ENCODE measurements at regions not wholly inside any gene's neighbourhood (a gene's known extent, or its start where the extent isn't known, plus 50 kb on each side); places are given as distances from the start of the nearest gene placed in this dataset.

- no peak for DNase-seq (ENCODE audit: low read depth, low spot score)
- ChIA-PET POLR2A (interaction anchor here (0.7 kb wide), 1 partner anchor 831 kb away, joined by 3 read pairs; no protein-coding TSS in a partner anchor), CTCF (no interaction called here)
- intact Hi-C loops (cut with micrococcal nuclease; ENCODE audit: unreplicated experiment) (no loop called here), in situ Hi-C loops (cut with HindIII; ENCODE audit: low pct_unique_long_range_greater_than_20kb, low sequenced_read_pairs) (no loop called here)
- Histone ChIP-seq H3K4me3 (ENCODE audit: low read depth in 2 of 2, low read length in 2 of 2) (no peak overlapping the region), H3K36me3 (ENCODE audit: control insufficient read depth, insufficient read depth, low read length) (no peaks in the 10 kb centered on the region), H3K9me3 (ENCODE audit: control insufficient read depth, insufficient read depth, low read depth, low read length) (no peaks in the 10 kb centered on the region), H3K27me3 (ENCODE audit: control insufficient read depth, insufficient read depth, low read length) (no peaks in the 10 kb centered on the region), H3K4me1 (ENCODE audit: control insufficient read depth, insufficient read depth, low read length) (no peaks in the 10 kb centered on the region), H3K27ac (ENCODE audit: low read length) (no peak overlapping the region)
- no peak for TF ChIP-seq POLR2AphosphoS5 (IDR thresholded peaks at IDR 0.05; ENCODE audit: low read depth, low read length)
- no peak for TF ChIP-seq SIN3A (IDR thresholded peaks at IDR 0.05; ENCODE audit: borderline replicate concordance, insufficient read depth, low read depth, low read length)
- TF ChIP-seq TCF7L2 (IDR thresholded peaks at IDR 0.05; ENCODE audit: low read depth, low read length) = no peak
- no peak for TF ChIP-seq CTCF (IDR thresholded peaks at IDR 0.05)
- TF ChIP-seq REST (IDR thresholded peaks at IDR 0.05; ENCODE audit: insufficient read depth in 1 of 2, low read depth in 2 of 2, low read length in 1 of 2) = no peak
- BruUV-seq (replicated peaks) = no TSS peak
- no peak for ATAC-seq
Measured at GRCh38 chr1:203567596-203567995, 59.0 kb upstream of the ATP2B4 start.

GRCh38 chr1:203569490-203570318 lies 56.9 kb upstream of the ATP2B4 start:
- no peak for ATAC-seq
- Histone ChIP-seq H3K27me3 (ENCODE audit: control insufficient read depth, insufficient read depth, low read length) (no peaks in the 10 kb centered on the region), H3K4me1 (ENCODE audit: control insufficient read depth, insufficient read depth, low read length) (no peaks in the 10 kb centered on the region), H3K27ac (ENCODE audit: low read length) (no peak overlapping the region), H3K9me3 (ENCODE audit: control insufficient read depth, insufficient read depth, low read depth, low read length) (no peaks in the 10 kb centered on the region), H3K4me3 (ENCODE audit: low read depth in 2 of 2, low read length in 2 of 2) (no peak overlapping the region), H3K36me3 (ENCODE audit: control insufficient read depth, insufficient read depth, low read length) (no peaks in the 10 kb centered on the region)
- no peak for DNase-seq (ENCODE audit: low read depth, low spot score)
- TF ChIP-seq SIN3A (IDR thresholded peaks at IDR 0.05; ENCODE audit: borderline replicate concordance, insufficient read depth, low read depth, low read length) (no peak), CTCF (IDR thresholded peaks at IDR 0.05) (no peak), POLR2AphosphoS5 (IDR thresholded peaks at IDR 0.05; ENCODE audit: low read depth, low read length) (no peak), TCF7L2 (IDR thresholded peaks at IDR 0.05; ENCODE audit: low read depth, low read length) (no peak), REST (IDR thresholded peaks at IDR 0.05; ENCODE audit: insufficient read depth in 1 of 2, low read depth in 2 of 2, low read length in 1 of 2) (no peak)
- BruUV-seq (replicated peaks) = no TSS peak
- POLR2A ChIA-PET = no interaction called here
- in situ Hi-C loops (cut with HindIII; ENCODE audit: low pct_unique_long_range_greater_than_20kb, low sequenced_read_pairs) (no loop called here), intact Hi-C loops (cut with micrococcal nuclease; ENCODE audit: unreplicated experiment) (no loop called here)
- CTCF ChIA-PET = no interaction called here

Data from Panc1 (cell line).